ENCODE measurements at regions not wholly inside any gene's neighbourhood (a gene's known extent, or its start where the extent isn't known, plus 50 kb on each side); places are given as distances from the start of the nearest gene placed in this dataset.

DNA sequence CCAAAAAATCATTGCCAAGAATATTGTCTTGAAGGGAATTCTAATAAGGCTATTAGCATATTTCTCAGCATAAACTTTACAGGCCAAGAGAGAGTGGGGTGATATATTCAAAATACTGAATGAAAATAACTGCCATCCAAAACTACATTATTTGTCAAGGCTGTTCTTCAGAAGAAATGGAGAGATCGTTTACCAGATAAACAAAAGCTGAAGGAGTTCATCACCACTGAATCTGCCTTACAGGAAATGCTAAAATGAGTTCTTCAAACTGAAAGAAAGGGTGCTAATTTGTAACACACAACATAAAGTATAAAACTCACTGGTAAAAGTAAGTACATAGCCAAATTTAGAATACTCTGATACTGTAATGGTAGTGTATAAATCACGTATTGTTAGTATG, 517.0 kb downstream of the TENT5A start:
- no peak overlapping the region for H3K9ac ChIP-seq (ENCODE audit: low read length in 3 of 3)
- H3K27ac ChIP-seq (ENCODE audit: low read depth in 2 of 2, low read length in 2 of 2): no peak overlapping the region
- TF ChIP-seq, protein P1, sequence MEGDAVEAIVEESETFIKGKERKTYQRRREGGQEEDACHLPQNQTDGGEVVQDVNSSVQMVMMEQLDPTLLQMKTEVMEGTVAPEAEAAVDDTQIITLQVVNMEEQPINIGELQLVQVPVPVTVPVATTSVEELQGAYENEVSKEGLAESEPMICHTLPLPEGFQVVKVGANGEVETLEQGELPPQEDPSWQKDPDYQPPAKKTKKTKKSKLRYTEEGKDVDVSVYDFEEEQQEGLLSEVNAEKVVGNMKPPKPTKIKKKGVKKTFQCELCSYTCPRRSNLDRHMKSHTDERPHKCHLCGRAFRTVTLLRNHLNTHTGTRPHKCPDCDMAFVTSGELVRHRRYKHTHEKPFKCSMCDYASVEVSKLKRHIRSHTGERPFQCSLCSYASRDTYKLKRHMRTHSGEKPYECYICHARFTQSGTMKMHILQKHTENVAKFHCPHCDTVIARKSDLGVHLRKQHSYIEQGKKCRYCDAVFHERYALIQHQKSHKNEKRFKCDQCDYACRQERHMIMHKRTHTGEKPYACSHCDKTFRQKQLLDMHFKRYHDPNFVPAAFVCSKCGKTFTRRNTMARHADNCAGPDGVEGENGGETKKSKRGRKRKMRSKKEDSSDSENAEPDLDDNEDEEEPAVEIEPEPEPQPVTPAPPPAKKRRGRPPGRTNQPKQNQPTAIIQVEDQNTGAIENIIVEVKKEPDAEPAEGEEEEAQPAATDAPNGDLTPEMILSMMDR (IDR thresholded peaks at IDR 0.05; ENCODE audit: borderline replicate concordance, extremely low read depth, insufficient read depth): no peak
- no peak overlapping the region for H3K4me3 ChIP-seq (ENCODE audit: low read length in 3 of 3)
- intact Hi-C loops (cut with DNase I): no loop called here
- no peaks in the 10 kb centered on the region for H3K4me1 ChIP-seq (ENCODE audit: control insufficient read depth in 2 of 3, insufficient read depth in 2 of 3, low read depth in 1 of 3, low read length in 3 of 3)
- no peaks in the 10 kb centered on the region for H3K9me3 ChIP-seq (ENCODE audit: control insufficient read depth in 2 of 3, insufficient read depth in 1 of 3, low read length in 3 of 3)
- no peaks in the 10 kb centered on the region for H3K27me3 ChIP-seq (ENCODE audit: control insufficient read depth, insufficient read depth, low read length)
- no peak for DNase-seq
- no peak for FAIRE-seq
- no peaks in the 10 kb centered on the region for H3K36me3 ChIP-seq (ENCODE audit: control insufficient read depth in 2 of 3, insufficient read depth in 3 of 3, low read length in 3 of 3)

DNA sequence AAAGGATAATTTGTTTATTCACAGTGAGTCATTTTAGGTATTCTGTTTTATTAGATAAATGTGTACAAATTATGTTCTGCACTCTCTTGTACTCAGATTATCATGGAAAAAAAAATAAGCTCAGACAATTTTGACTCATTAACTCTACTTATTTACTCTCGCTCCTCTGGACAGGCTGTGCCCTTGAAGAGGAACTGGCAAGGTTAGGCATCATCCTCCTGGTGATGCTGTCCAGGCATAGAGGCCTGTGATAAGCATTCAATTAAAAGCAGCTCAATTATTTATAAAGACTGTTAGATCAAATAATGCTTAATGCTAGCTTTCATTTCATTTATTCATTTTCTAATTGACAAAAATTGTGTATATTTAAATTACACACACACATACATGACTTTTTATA, 518.5 kb downstream of the TENT5A start:
- Histone ChIP-seq H3K27ac (ENCODE audit: low read depth in 2 of 2, low read length in 2 of 2) (no peak overlapping the region), H3K9ac (ENCODE audit: low read length in 3 of 3) (no peak overlapping the region), H3K4me3 (ENCODE audit: low read length in 3 of 3) (no peak overlapping the region), H3K36me3 (ENCODE audit: control insufficient read depth in 2 of 3, insufficient read depth in 3 of 3, low read length in 3 of 3) (no peaks in the 10 kb centered on the region), H3K9me3 (ENCODE audit: control insufficient read depth in 2 of 3, insufficient read depth in 1 of 3, low read length in 3 of 3) (no peaks in the 10 kb centered on the region), H3K27me3 (ENCODE audit: control insufficient read depth, insufficient read depth, low read length) (no peaks in the 10 kb centered on the region), H3K4me1 (ENCODE audit: control insufficient read depth in 2 of 3, insufficient read depth in 2 of 3, low read depth in 1 of 3, low read length in 3 of 3) (no peaks in the 10 kb centered on the region)
- intact Hi-C loops (cut with DNase I): no loop called here
- FAIRE-seq: no peak
- no peak for DNase-seq
- TF ChIP-seq, protein P1 (IDR thresholded peaks at IDR 0.05; ENCODE audit: borderline replicate concordance, extremely low read depth, insufficient read depth): no peak

DNA sequence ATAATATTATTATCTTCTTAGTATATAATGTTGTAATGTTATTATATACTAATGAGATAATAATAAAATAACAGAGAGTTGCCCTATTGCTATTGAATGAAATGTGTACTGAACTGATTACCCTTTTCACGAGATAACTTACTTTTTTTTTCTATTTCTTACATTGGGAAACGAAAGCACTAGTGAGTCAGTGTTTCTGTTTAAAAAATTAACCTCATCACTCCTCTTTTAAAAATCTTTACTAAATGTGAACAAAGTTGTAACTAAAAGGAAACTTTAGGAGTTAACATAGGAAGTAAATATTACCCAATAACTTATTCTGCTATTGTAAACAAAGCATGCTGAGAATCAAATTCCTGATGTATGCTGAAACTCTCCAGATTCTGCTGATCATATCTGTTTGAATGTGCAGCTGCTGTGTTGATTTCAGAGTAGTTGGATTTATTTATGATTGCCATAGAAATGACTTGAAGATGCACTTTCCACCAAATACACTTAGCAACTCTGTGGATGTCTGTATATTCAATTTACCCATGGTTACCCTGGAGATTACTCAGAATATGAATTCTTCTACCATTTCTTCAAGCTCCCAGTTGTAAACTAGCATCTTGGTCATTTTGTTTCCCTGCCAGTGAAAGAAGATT, 523.4 kb downstream of the TENT5A start:
- DNase-seq: peak in 1 of 5 donors; percentile 35
- FAIRE-seq: no peak

More for the DNA sequence above, 523.4 kb downstream of the TENT5A start:
- no peaks in the 10 kb centered on the region for H3K9me3 ChIP-seq (ENCODE audit: control insufficient read depth in 2 of 3, insufficient read depth in 1 of 3, low read length in 3 of 3)
- H3K4me3 ChIP-seq (ENCODE audit: low read length in 3 of 3): no peak overlapping the region
- TF ChIP-seq, protein P1 (IDR thresholded peaks at IDR 0.05; ENCODE audit: borderline replicate concordance, extremely low read depth, insufficient read depth): no peak
- no peaks in the 10 kb centered on the region for H3K36me3 ChIP-seq (ENCODE audit: control insufficient read depth in 2 of 3, insufficient read depth in 3 of 3, low read length in 3 of 3)
- no peak overlapping the region for H3K27ac ChIP-seq (ENCODE audit: low read depth in 2 of 2, low read length in 2 of 2)
- no peaks in the 10 kb centered on the region for H3K27me3 ChIP-seq (ENCODE audit: control insufficient read depth, insufficient read depth, low read length)
- H3K9ac ChIP-seq (ENCODE audit: low read length in 3 of 3): no peak overlapping the region
- intact Hi-C loops (cut with DNase I): no loop called here
- no peaks in the 10 kb centered on the region for H3K4me1 ChIP-seq (ENCODE audit: control insufficient read depth in 2 of 3, insufficient read depth in 2 of 3, low read depth in 1 of 3, low read length in 3 of 3)

Data from kidney (tissue), 13 donors.